ENCODE measurements at regions not wholly inside any gene's neighbourhood (a gene's known extent, or its start where the extent isn't known, plus 50 kb on each side); places are given as distances from the start of the nearest gene placed in this dataset.

- H3K27ac ChIP-seq (ENCODE audit: extremely low read depth, low read depth, low read length), result no peak overlapping the region
- POLR2A ChIA-PET, result no interaction called here
Measured at GRCh38 chr3:187822402-187822801, 77.1 kb upstream of the BCL6 start.

GRCh38 chr3:187823746-187824145, 78.5 kb upstream of the BCL6 start:
- ChIA-PET POLR2A (no interaction called here), CTCF (interaction anchor here (0.6 kb wide), 1 partner anchor 1209 kb away, joined by 3 read pairs; no protein-coding TSS in a partner anchor)
- no peak overlapping the region for H3K4me3 ChIP-seq (ENCODE audit: low read depth, low read length)
- TF ChIP-seq SETDB1 (IDR thresholded peaks at IDR 0.05; ENCODE audit: insufficient read length, low read length), result no peak
- no peak for TF ChIP-seq ZNF830 (tag by site-specific recombination; IDR thresholded peaks at IDR 0.05; ENCODE audit: low read depth)
- TF ChIP-seq, protein P1, sequence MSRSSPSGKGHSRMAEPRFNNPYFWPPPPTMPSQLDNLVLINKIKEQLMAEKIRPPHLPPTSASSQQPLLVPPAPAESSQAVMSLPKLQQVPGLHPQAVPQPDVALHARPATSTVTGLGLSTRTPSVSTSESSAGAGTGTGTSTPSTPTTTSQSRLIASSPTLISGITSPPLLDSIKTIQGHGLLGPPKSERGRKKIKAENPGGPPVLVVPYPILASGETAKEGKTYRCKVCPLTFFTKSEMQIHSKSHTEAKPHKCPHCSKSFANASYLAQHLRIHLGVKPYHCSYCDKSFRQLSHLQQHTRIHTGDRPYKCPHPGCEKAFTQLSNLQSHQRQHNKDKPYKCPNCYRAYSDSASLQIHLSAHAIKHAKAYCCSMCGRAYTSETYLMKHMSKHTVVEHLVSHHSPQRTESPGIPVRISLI (tag by site-specific recombination; IDR thresholded peaks at IDR 0.05), result no peak
- no peak for TF ChIP-seq SP2 (tag by site-specific recombination; IDR thresholded peaks at IDR 0.05)
- TF ChIP-seq ZNF394 (tag by site-specific recombination; IDR thresholded peaks at IDR 0.05; ENCODE audit: borderline replicate concordance), result no peak
- TF ChIP-seq SALL2 (tag by site-specific recombination; IDR thresholded peaks at IDR 0.05; ENCODE audit: borderline replicate concordance), result no peak
- TF ChIP-seq, protein P2, sequence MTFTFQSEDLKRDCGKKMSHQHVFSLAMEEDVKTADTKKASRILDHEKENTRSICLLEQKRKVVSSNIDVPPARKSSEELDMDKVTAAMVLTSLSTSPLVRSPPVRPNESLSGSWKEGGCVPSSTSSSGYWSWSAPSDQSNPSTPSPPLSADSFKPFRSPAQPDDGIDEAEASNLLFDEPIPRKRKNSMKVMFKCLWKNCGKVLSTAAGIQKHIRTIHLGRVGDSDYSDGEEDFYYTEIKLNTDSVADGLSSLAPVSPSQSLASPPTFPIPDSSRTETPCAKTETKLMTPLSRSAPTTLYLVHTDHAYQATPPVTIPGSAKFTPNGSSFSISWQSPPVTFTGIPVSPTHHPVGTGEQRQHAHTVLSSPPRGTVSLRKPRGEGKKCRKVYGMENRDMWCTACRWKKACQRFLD (tag by site-specific recombination; IDR thresholded peaks at IDR 0.05), result no peak
- no peak for TF ChIP-seq ZNF10 (tag by site-specific recombination; IDR thresholded peaks at IDR 0.05)
- TF ChIP-seq ZBTB17 (tag by site-specific recombination; IDR thresholded peaks at IDR 0.05), result no peak
- TF ChIP-seq ZNF514 (tag by site-specific recombination; IDR thresholded peaks at IDR 0.05), result no peak
- no peak for TF ChIP-seq ZNF169 (tag by site-specific recombination; IDR thresholded peaks at IDR 0.05)
- TF ChIP-seq ZNF610 (tag by site-specific recombination; IDR thresholded peaks at IDR 0.05; ENCODE audit: borderline replicate concordance), result no peak
- TF ChIP-seq ZNF624 (tag by site-specific recombination; IDR thresholded peaks at IDR 0.05), result no peak
- no peak for TF ChIP-seq ZNF701 (tag by site-specific recombination; IDR thresholded peaks at IDR 0.05)
- TF ChIP-seq ZNF501 (tag by site-specific recombination; IDR thresholded peaks at IDR 0.05), result no peak
- TF ChIP-seq ZNF335 (tag by site-specific recombination; conservative IDR thresholded peaks at IDR 0.05), result no peak
- TF ChIP-seq ZNF341 (tag by site-specific recombination; IDR thresholded peaks at IDR 0.05; ENCODE audit: low read depth), result no peak
- no peaks in the 10 kb centered on the region for H3K36me3 ChIP-seq (ENCODE audit: control insufficient read depth in 2 of 2, insufficient read depth in 1 of 2, low read length in 2 of 2)
- no peaks in the 10 kb centered on the region for H3K9me3 ChIP-seq (ENCODE audit: control insufficient read depth, insufficient read depth, low read depth, low read length)
- H3K4me1 ChIP-seq (ENCODE audit: control insufficient read depth, insufficient read depth, low read length), result no peaks in the 10 kb centered on the region
- no peak overlapping the region for H3K27ac ChIP-seq (ENCODE audit: extremely low read depth, low read depth, low read length)

More at GRCh38 chr3:187822402-187822801, 77.1 kb upstream of the BCL6 start:
- Histone ChIP-seq H3K9me3 (ENCODE audit: control insufficient read depth, insufficient read depth, low read depth, low read length) (no peaks in the 10 kb centered on the region), H3K4me1 (ENCODE audit: control insufficient read depth, insufficient read depth, low read length) (no peaks in the 10 kb centered on the region), H3K4me3 (ENCODE audit: low read depth, low read length) (no peak overlapping the region), H3K36me3 (ENCODE audit: control insufficient read depth in 2 of 2, insufficient read depth in 1 of 2, low read length in 2 of 2) (no peaks in the 10 kb centered on the region)
- TF ChIP-seq ZNF596 (tag by site-specific recombination; IDR thresholded peaks at IDR 0.05) (no peak), HOXA7 (CRISPR knock-in tag; IDR thresholded peaks at IDR 0.05; ENCODE audit: borderline replicate concordance) (no peak), ZNF792 (tag by site-specific recombination; IDR thresholded peaks at IDR 0.05) (no peak), ZNF529 (tag by site-specific recombination; IDR thresholded peaks at IDR 0.05; ENCODE audit: insufficient replicate concordance) (no peak), ZNF777 (tag by site-specific recombination; IDR thresholded peaks at IDR 0.05; ENCODE audit: borderline replicate concordance) (no peak), ZNF19 (tag by site-specific recombination; IDR thresholded peaks at IDR 0.05; ENCODE audit: low read depth) (no peak), ZXDB (tag by site-specific recombination; IDR thresholded peaks at IDR 0.05) (no peak), ZBTB48 (tag by site-specific recombination; IDR thresholded peaks at IDR 0.05) (no peak), ZNF654 (tag by site-specific recombination; IDR thresholded peaks at IDR 0.05; ENCODE audit: low read depth) (no peak), ZNF623 (tag by site-specific recombination; IDR thresholded peaks at IDR 0.05) (no peak), ZNF571 (tag by site-specific recombination; IDR thresholded peaks at IDR 0.05) (no peak), ZNF518A (tag by site-specific recombination; conservative IDR thresholded peaks at IDR 0.05; ENCODE audit: low read depth) (no peak), ZNF585B (tag by site-specific recombination; IDR thresholded peaks at IDR 0.05) (no peak)
- CTCF ChIA-PET, result no interaction called here

Measured in HEK293 (cell line).